Neuronal stem cell (in vitro differentiated cells): ENCODE measurements at regions not wholly inside any gene's neighbourhood (a gene's known extent, or its start where the extent isn't known, plus 50 kb on each side); places are given as distances from the start of the nearest gene placed in this dataset.

Source experiments
- DNase-seq: peaks from one replicate; pipeline ENCODE4 v3.0.0-alpha.2; 2013; ENCODE audit warnings: low spot score
- H2AFZ ChIP-seq: one replicate; pipeline ENCODE4 v1.6.1; 2013; ENCODE audit warnings: mild to moderate bottlenecking, low read length, inconsistent platforms
- H2AK5ac ChIP-seq: 2 replicates; pipeline ENCODE4 v1.6.1; 2013; ENCODE audit warnings: low read depth, mild to moderate bottlenecking, inconsistent platforms, low read length, moderate library complexity, mixed read lengths
- H2BK120ac ChIP-seq: 2 replicates; pipeline ENCODE4 v1.6.1; 2013; ENCODE audit warnings: low read depth, mild to moderate bottlenecking, inconsistent platforms, low read length, moderate library complexity, mixed read lengths
- H2BK12ac ChIP-seq: one replicate; pipeline ENCODE4 v1.6.1; 2013; ENCODE audit warnings: low read length, inconsistent platforms
- H2BK15ac ChIP-seq: 2 replicates; pipeline ENCODE4 v1.6.1; 2013; ENCODE audit warnings: mild to moderate bottlenecking, low read length, inconsistent platforms, mixed read lengths
- H2BK5ac ChIP-seq: one replicate; pipeline ENCODE4 v1.6.1; 2013; ENCODE audit warnings: inconsistent platforms, mild to moderate bottlenecking, low read length, moderate library complexity
- H3K14ac ChIP-seq: one replicate; pipeline ENCODE4 v1.6.1; 2013; ENCODE audit warnings: low read length, inconsistent platforms
- H3K18ac ChIP-seq: 2 replicates; pipeline ENCODE4 v1.6.1; 2013; ENCODE audit warnings: low read length, inconsistent platforms
- H3K23ac ChIP-seq: 2 replicates; pipeline ENCODE4 v1.6.1; 2013; ENCODE audit warnings: low read depth, mild to moderate bottlenecking, mixed read lengths, low read length, inconsistent platforms; ENCODE audit not compliant: poor library complexity
- H3K27ac ChIP-seq: replicated peaks from 3 replicates; pipeline ENCODE4 v1.5.1; 2013; ENCODE audit warnings: low read length, inconsistent platforms
- H3K27me3 ChIP-seq, 3 experiments: 2 replicates each; pipeline ENCODE4 v1.6.1; 2013; ENCODE audit warnings: low read length in 3 of 3, mild to moderate bottlenecking in 2 of 3, inconsistent platforms in 1 of 3, low read depth in 1 of 3, mixed read lengths in 1 of 3, moderate library complexity in 1 of 3; ENCODE audit not compliant: control insufficient read depth in 3 of 3, insufficient read depth in 3 of 3
- H3K36me3 ChIP-seq, 2 donors: replicated peaks in 1 of 2; 2 replicates each; pipeline ENCODE4 v1.6.1; 2013; ENCODE audit warnings: low read length in 2 of 2; ENCODE audit not compliant: control insufficient read depth in 2 of 2, insufficient read depth in 2 of 2
- H3K4ac ChIP-seq: 2 replicates; pipeline ENCODE4 v1.6.1; 2013; ENCODE audit warnings: inconsistent platforms, mild to moderate bottlenecking, low read length, moderate library complexity
- H3K4me1 ChIP-seq, 2 donors: 1 replicate in 1 of 2; 2 replicates in 1 of 2; pipeline ENCODE4 v1.6.1; 2013; ENCODE audit warnings: low read length in 2 of 2, low read depth in 1 of 2; ENCODE audit not compliant: control insufficient read depth in 2 of 2, insufficient read depth in 1 of 2
- H3K4me2 ChIP-seq: one replicate; pipeline ENCODE4 v1.6.1; 2013; ENCODE audit warnings: mild to moderate bottlenecking, low read length, inconsistent platforms; ENCODE audit not compliant: insufficient read depth, poor library complexity, severe bottlenecking
- H3K4me3 ChIP-seq, 2 donors: 2 replicates each; pipeline ENCODE4 v1.5.1; 2013; ENCODE audit warnings: low read length in 2 of 2, mild to moderate bottlenecking in 2 of 2, inconsistent platforms in 1 of 2, moderate library complexity in 1 of 2
- H3K79me1 ChIP-seq: one replicate; pipeline ENCODE4 v1.6.1; 2013; ENCODE audit warnings: low read depth, mild to moderate bottlenecking, inconsistent platforms, low read length, moderate library complexity
- H3K9ac ChIP-seq: one replicate; pipeline ENCODE4 v1.6.1; 2013; ENCODE audit warnings: mild to moderate bottlenecking, low read depth, low read length, inconsistent platforms; ENCODE audit not compliant: poor library complexity
- H3K9me3 ChIP-seq, 2 donors: replicated peaks in 1 of 2; 2 replicates each; pipeline versions ENCODE3 to v1.6.1; 2013; ENCODE audit warnings: low read length in 2 of 2, mild to moderate bottlenecking in 2 of 2, inconsistent platforms in 1 of 2, low read depth in 1 of 2, mixed read lengths in 1 of 2, moderate library complexity in 1 of 2; ENCODE audit not compliant: control insufficient read depth in 2 of 2, insufficient read depth in 1 of 2
- H4K8ac ChIP-seq: one replicate; pipeline ENCODE4 v1.6.1; 2013; ENCODE audit warnings: low read depth, mild to moderate bottlenecking, inconsistent platforms, low read length, moderate library complexity
- H4K91ac ChIP-seq: one replicate; pipeline ENCODE4 v1.6.1; 2013; ENCODE audit warnings: low read length, low read depth, mild to moderate bottlenecking, inconsistent platforms; ENCODE audit not compliant: poor library complexity
- WGBS, 2 donors: extraction: QIAGEN DNeasy Blood & Tissue Kit; methylation state at CpG; one replicate each; pipeline ENCODE4 v1.1.7; 2013; ENCODE audit warnings: missing lambda C conversion rate in 2 of 2, mixed read lengths in 1 of 2; ENCODE audit not compliant: insufficient read length in 2 of 2, insufficient replicate concordance in 1 of 2; ENCODE audit errors: extremely low coverage in 2 of 2; 5-methylcytosine and 5-hydroxymethylcytosine counted together

DNA sequence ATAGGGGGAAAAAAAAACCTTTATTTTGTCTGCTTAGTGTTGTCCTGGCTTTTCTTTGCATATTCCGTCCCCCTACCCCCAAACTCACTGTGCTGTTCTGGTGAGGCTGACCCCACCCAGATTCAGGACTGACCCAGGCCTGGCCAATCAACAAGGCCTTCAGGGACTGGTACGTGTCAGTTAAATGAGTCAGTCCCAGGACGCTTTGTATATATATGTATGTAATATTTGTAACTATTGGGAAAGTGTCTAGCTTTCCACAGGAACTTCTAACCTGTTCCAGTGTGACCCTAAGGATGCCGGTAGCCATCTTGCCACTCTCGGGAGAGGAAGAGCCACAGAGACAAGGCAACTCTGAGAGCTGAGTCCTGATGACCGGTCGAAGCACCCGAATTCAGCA lies 107.4 kb downstream of the VCPKMT start:
- Histone ChIP-seq H3K27me3 (peaks cover 0 to 32% (median 14%) of the 10 kb centered on the region in 3 experiments), H2BK120ac (no peak overlapping the region), H2BK5ac (no peak overlapping the region), H3K9ac (no peak overlapping the region), H3K27ac (no peak overlapping the region), H4K91ac (no peak overlapping the region), H2AK5ac (no peak overlapping the region), H3K4ac (no peak overlapping the region), H3K14ac (no peak overlapping the region), H3K4me3 (no peak overlapping the region), H2BK15ac (no peak overlapping the region), H3K18ac (no peak overlapping the region), H4K8ac (no peak overlapping the region), H3K36me3 (no peaks in the 10 kb centered on the region), H3K4me2 (no peak overlapping the region), H2AFZ (no peak overlapping the region), H3K79me1 (no peaks in the 10 kb centered on the region), H3K4me1 (no peaks in the 10 kb centered on the region), H2BK12ac (no peak overlapping the region), H3K23ac (no peak overlapping the region), H3K9me3 (no peaks in the 10 kb centered on the region)
- DNase-seq = no peak
- WGBS, 2 donors = no CpG with 5 or more reads among the region's 8 CpGs

- Histone ChIP-seq H2AK5ac (no peak overlapping the region), H3K4me2 (no peak overlapping the region), H3K4ac (no peak overlapping the region), H3K18ac (no peak overlapping the region), H3K14ac (no peak overlapping the region), H2BK12ac (no peak overlapping the region), H2BK15ac (no peak overlapping the region), H2AFZ (no peak overlapping the region), H3K36me3 (no peaks in the 10 kb centered on the region), H3K9me3 (no peaks in the 10 kb centered on the region), H3K9ac (no peak overlapping the region), H4K91ac (no peak overlapping the region), H3K27me3 (peaks cover 0 to 19% (median 2%) of the 10 kb centered on the region in 3 experiments), H2BK5ac (no peak overlapping the region), H3K4me1 (no peaks in the 10 kb centered on the region), H2BK120ac (no peak overlapping the region), H3K4me3 (no peak overlapping the region), H4K8ac (no peak overlapping the region), H3K27ac (no peak overlapping the region), H3K23ac (no peak overlapping the region), H3K79me1 (no peaks in the 10 kb centered on the region)
- DNase-seq = no peak
- WGBS, 2 donors = no CpG with 5 or more reads among the region's 7 CpGs
Observed at GRCh38 chr14:50010752-50011151, 105.6 kb downstream of the VCPKMT start.

DNA sequence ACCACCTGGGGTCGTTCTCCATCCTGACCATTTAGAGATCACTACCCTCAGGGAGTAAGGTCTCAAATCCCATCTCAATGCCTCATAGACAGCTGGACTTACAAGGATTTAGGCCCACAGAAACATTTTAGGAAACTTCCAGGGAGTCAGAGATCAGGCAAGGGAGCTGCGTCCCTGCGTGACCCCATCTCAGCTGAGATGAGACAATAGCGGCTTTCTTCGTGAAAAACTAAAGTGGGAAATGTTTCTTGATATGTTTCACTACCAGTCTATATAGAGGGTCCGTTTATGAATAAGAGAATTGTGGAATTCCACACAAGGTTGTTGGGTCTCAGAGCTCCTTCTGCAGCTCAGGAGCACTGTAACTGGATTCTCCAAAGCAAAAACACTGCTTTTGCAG lies 105.1 kb downstream of the VCPKMT start:
- Histone ChIP-seq H4K8ac (no peak overlapping the region), H2AFZ (no peak overlapping the region), H3K9ac (no peak overlapping the region), H3K4me3 (no peak overlapping the region), H3K4me2 (no peak overlapping the region), H2BK12ac (no peak overlapping the region), H2AK5ac (no peak overlapping the region), H3K4ac (no peak overlapping the region), H3K4me1 (no peaks in the 10 kb centered on the region), H3K18ac (no peak overlapping the region), H2BK5ac (no peak overlapping the region), H2BK120ac (no peak overlapping the region), H3K79me1 (no peaks in the 10 kb centered on the region), H3K36me3 (no peaks in the 10 kb centered on the region), H3K27me3 (peaks cover 0 to 14% (median 0%) of the 10 kb centered on the region in 3 experiments), H3K23ac (no peak overlapping the region), H3K27ac (no peak overlapping the region), H2BK15ac (no peak overlapping the region), H4K91ac (no peak overlapping the region), H3K14ac (no peak overlapping the region), H3K9me3 (no peaks in the 10 kb centered on the region)
- no CpG with 5 or more reads among the region's 6 CpGs for WGBS, 2 donors
- DNase-seq = no peak

GRCh38 chr14:50012644-50013043 lies 103.7 kb downstream of the VCPKMT start:
- H4K8ac ChIP-seq = no peak overlapping the region
- H4K91ac ChIP-seq = no peak overlapping the region
- no peak overlapping the region for H2BK120ac ChIP-seq
- no peak overlapping the region for H3K4me2 ChIP-seq
- H3K27ac ChIP-seq = no peak overlapping the region
- no peaks in the 10 kb centered on the region for H3K36me3 ChIP-seq
- H3K9ac ChIP-seq = no peak overlapping the region
- no peaks in the 10 kb centered on the region for H3K4me1 ChIP-seq
- no peak overlapping the region for H2BK15ac ChIP-seq
- no peak overlapping the region for H2BK12ac ChIP-seq
- no peak overlapping the region for H3K4ac ChIP-seq
- no peaks in the 10 kb centered on the region for H3K79me1 ChIP-seq
- no peak overlapping the region for H2AFZ ChIP-seq
- H3K14ac ChIP-seq = no peak overlapping the region
- no peak overlapping the region for H2AK5ac ChIP-seq
- DNase-seq = no peak
- H3K23ac ChIP-seq = no peak overlapping the region
- no peak overlapping the region for H3K18ac ChIP-seq
- H2BK5ac ChIP-seq = no peak overlapping the region
- no peak overlapping the region for H3K4me3 ChIP-seq
- peaks cover 0 to 11% (median 0%) of the 10 kb centered on the region in 3 experiments for H3K27me3 ChIP-seq
- H3K9me3 ChIP-seq = no peaks in the 10 kb centered on the region
